NCI-H2196 (cell line): ENCODE measurements at regions not wholly inside any gene's neighbourhood (a gene's known extent, or its start where the extent isn't known, plus 50 kb on each side); places are given as distances from the start of the nearest gene placed in this dataset.

ENCODE experiments used
- DNase-seq: peaks from one replicate; lab custom pipeline; 2025; ENCODE audit not compliant: unreplicated experiment; lab: John Stamatoyannopoulos, UW

GRCh38 chr6:128827675-128828464, 55.1 kb upstream of the LAMA2 start:
- no peak for DNase-seq

GRCh38 chr6:128826606-128827005, 56.3 kb upstream of the LAMA2 start:
- no peak for DNase-seq

- no peak for DNase-seq
These were observed 60.7 kb upstream of the LAMA2 start for GRCh38 chr6:128822271-128822670.

GRCh38 chr6:128821116-128821515, 61.8 kb upstream of the LAMA2 start:
- no peak for DNase-seq

DNA sequence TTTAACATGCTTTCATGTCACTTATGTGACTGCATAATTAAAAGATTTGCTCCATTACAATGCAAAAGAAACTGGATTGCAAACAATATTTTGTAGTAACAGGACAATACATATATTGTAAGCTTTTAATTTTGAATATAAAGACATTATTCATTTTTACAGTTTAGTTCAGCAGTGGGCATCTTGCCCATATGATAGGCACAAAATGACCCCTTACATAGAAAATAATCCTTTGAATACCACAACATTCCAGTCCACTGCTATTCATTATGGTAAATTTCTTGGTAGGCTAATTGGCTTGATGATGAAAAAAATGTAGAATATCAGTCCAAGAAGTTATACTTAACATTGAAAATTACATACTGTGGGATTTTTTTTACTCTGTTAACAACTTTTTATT, 74.1 kb upstream of the LAMA2 start:
- no peak for DNase-seq

GRCh38 chr6:128807577-128807976, 75.4 kb upstream of the LAMA2 start:
- no peak for DNase-seq

DNA sequence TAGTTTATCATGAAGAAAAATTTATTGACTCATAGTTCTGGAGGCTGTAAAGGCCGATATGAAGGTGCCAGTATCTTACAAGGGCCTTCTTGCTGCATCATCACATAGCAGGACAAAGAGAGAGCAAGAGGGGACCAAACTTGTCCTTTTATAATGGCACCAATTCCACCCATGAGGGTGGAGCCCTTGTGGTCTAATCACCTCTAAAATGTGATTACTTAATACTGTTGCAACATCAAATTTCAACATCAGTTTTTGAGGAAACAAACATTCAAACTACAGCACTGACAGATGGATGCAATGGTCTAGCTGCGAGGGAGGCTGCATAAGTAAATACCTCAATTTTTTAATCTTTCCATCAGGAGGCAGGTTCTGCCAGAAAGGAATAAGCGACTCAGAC, 76.7 kb upstream of the LAMA2 start:
- DNase-seq: no peak

- DNase-seq: no peak
These were observed 79.0 kb upstream of the LAMA2 start for GRCh38 chr6:128803911-128804310.

DNA sequence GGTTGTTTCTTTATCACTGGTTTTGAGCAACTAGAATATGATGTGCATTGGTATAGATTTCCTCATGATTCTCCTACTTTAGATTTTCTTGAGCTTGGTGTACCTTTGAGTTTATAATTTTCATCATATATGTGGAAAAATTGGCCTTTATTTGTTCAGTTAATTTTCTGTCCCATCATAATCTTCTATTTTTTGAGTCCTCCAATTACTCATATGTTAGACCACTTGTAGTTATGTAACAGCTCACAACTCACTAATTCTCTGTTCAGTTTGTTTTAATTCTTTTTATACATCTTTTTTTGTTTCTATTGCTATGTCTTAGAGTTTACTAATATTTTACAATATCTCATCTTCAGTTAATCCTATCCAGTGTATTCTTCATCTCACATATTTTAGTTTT, 81.3 kb upstream of the LAMA2 start:
- DNase-seq: no peak

GRCh38 chr6:128784266-128784665, 98.7 kb upstream of the LAMA2 start:
- no peak for DNase-seq

DNA sequence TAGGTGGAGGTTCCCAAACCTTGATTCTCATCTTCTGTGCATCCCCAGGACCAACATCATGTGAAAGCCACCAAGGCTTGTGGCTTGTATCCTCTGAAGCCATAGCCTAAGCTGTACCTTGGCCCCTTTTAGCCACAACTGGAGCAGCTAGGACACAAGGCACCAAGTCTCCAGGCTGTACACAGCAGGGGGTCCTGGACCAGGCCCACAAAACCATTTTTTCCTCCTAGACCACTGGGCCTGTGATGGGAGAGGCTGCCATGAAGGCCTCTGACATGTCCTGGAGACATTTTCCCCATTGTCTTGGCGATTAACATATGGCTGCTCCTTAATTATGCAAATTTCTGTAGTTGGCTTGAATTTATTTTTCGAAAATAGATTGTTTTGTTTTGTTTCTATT, 114.8 kb upstream of the LAMA2 start:
- DNase-seq: no peak

GRCh38 chr6:128767705-128768104, 115.2 kb upstream of the LAMA2 start:
- no peak for DNase-seq

- no peak for DNase-seq
These were observed 115.8 kb upstream of the LAMA2 start for GRCh38 chr6:128767150-128767549.

- no peak for DNase-seq
These were observed 119.2 kb upstream of the LAMA2 start for GRCh38 chr6:128763599-128764300.

DNA sequence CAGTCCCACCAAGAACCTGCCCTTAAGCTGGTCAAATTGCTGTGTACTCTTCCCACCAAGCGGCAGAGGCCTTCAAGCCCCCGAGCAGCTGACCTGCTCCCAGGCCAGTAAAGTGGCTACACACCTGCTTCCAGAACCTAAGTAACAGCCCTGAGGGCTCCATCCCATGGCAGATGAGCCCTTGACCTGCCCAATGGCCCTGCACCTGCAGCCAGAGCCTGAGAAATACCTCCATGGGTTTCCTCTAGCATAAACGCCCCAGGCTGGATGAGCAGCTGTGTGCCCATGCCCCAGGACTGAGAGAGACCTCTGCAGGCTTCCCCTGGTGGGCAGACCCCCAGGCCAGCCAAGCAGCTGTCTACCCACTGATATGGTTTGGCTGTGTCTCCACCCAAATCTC, 123.0 kb upstream of the LAMA2 start:
- no peak for DNase-seq

DNA sequence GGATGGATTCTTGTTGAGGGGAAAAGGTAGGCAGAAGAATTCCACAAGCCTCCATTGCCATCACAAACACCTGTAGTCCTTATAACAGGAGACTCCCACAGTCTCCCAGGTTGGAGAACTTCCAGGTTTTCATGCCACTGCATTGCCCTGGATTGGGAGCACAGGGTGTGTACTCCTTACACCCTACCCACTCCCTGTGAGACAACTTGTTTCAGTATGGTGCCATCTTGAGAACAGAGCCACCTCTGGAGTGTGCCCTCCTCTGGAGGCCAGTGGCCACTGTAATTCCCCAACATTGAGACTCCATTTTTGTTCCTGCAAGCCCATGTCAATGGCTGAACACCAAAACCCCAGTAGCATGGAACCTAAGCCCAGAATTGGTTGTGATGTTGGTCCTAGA, 123.5 kb upstream of the LAMA2 start:
- no peak for DNase-seq

GRCh38 chr6:128757961-128758360, 125.0 kb upstream of the LAMA2 start:
- DNase-seq: no peak

DNA sequence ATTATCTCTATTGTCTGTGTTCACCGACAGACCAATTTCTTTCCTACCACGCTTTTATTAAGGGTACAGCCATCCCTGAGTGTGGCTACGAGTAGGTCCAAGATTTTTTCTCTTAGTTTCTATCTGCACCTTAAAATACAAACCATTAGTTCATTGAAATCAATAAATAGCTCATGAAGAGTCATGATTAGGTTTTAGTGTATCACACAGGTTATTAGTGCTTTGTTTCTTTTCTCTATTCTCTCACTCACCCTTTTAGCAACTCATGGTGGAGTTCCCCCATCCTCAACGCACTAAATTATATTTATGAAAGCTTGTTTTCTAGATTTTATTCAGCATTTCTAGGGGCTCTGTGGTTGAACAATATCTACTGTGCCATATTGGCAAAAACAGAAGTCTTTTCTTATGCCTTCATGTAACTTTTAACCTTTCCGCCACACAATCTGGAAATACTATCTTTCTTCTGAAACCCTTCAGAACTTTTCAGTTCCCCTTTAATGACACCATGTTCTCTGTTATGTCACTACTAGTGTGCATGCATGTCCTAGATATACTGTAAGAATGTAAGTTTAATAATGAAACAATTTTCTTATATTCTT, 128.2 kb upstream of the LAMA2 start:
- DNase-seq: no peak

DNA sequence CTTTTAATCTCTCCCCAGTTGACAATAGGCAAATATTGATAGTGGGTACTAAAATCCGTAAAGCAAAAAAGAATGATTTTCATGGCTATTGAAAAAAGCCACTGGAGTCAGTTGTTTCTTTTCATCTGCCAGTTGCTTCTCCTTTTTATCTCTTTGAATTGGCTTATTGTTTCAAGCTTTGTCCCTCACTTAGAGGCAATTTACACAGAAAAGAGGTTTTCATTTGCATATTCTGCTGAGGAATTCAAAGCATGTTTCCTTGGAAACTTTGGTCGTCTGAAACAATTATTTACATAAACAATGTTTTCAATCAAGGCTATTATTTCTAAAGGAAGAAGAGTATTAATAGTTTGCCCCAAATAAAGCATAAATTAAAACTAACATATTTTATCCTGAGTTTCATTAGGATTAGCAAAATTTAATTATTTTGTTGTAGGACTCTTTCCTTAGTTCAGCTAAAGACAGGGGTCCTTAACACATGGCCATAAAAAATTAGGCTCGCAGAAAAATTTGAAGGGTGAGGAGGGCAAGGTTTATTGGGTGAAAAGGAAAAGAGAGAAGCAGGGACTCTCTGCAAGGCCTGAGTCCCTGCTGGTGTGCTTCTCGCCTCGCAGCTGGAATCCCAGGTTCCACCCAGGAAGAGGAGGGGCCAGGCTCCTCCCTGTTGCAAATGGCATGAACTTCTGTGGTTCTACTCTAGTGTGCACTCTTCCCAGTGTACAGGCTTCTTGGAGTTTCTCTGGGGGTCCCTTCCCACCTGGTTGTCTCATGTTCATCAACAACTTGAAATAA, 138.8 kb upstream of the LAMA2 start:
- DNase-seq: no peak

DNA sequence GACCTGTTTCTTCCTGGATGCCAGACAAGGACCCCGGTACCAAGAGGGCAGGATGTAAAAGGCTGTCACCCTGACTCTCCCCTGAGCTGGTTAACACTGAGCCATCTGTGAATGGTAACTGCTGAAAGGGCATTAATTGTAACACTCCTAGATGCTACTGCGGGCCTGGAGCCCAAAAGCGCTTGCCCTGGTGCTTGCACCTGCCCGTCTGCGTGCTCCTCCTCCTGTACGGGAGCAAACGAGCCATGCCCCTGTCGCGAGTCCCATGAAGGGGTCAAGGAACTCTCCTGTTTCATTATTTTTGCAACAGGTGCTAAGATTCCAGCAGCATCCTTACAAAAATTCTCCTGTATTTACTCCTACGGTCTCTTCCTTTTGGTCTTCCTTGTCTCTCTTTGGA, 140.0 kb upstream of the LAMA2 start:
- DNase-seq: no peak

DNA sequence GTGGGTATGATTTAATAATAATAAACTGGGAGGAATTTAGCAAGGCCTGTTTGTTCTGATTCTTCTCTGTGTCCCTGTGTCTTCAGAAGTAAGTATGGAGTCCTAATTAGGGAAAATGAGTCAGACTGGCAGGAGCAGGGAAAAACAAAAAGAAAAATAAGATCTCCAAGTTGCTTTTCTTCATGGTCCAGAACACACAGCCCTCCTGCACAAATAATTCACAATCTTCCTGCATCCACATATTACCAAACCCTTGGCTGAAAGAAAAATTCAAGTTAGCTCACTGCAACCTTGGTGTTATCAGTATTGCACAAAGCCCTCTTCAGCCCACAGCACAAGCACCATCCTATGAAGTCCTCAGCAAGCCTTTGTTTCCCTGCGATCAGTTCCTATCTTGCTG, 142.0 kb upstream of the LAMA2 start:
- DNase-seq: no peak

DNA sequence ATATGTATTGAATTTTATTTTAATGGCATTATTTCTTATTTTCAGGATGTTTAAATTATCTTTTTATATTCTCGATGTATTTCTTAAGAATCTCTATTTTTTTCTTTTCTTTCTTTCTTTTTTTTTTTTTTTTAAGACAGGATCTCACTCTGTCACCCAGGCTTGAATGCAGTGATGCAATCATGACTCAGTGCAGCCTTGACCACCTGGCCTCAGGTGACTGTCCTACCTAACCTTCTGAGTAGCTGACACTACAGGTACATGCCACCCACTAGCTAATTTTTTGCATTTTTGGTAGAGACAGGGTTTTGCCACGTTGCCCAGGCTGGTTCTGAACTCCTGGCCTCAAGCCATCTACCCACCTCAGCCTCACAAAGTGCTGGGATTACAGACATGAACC, 143.8 kb upstream of the LAMA2 start:
- no peak for DNase-seq
